Parathyroid adenoma (tissue), 2 donors: ENCODE measurements at regions not wholly inside any gene's neighbourhood (a gene's known extent, or its start where the extent isn't known, plus 50 kb on each side); places are given as distances from the start of the nearest gene placed in this dataset.
"Not testable (repeated sequence)": the region's sequence is repeated elsewhere in the genome, so short reads cannot be mapped to it uniquely, and the experiment has no call there.

Source experiments
- H2AFZ ChIP-seq: fragments of 300-600 bp; sonication (generic); one replicate; pipeline ENCODE4 v1.7.0; 2017; ENCODE audit warnings: antibody characterized with exemption, mild to moderate bottlenecking
- H3K27ac ChIP-seq: fragments of 300-600 bp; sonication (generic); one replicate; pipeline ENCODE4 v1.7.0; 2017
- H3K27me3 ChIP-seq: fragments of 300-600 bp; sonication (generic); one replicate; pipeline ENCODE4 v1.7.0; 2017; ENCODE audit warnings: low read length; ENCODE audit not compliant: control insufficient read depth, insufficient read depth
- H3K36me3 ChIP-seq: fragments of 300-600 bp; sonication (generic); one replicate; pipeline ENCODE4 v1.7.0; 2017; ENCODE audit warnings: low read length; ENCODE audit not compliant: control insufficient read depth, insufficient read depth
- H3K4me1 ChIP-seq: fragments of 300-600 bp; sonication (generic); one replicate; pipeline ENCODE4 v1.7.0; 2017; ENCODE audit warnings: control low read depth
- H3K4me2 ChIP-seq: fragments of 300-600 bp; sonication (generic); one replicate; pipeline ENCODE4 v1.7.0; 2017; ENCODE audit warnings: low read length
- H3K4me3 ChIP-seq: fragments of 300-600 bp; sonication (generic); one replicate; pipeline ENCODE4 v1.7.0; 2017; ENCODE audit warnings: low read depth, low read length
- H3K79me2 ChIP-seq: fragments of 300-600 bp; sonication (generic); one replicate; pipeline ENCODE4 v1.7.0; 2017; ENCODE audit warnings: control low read depth
- H3K9ac ChIP-seq: fragments of 300-600 bp; sonication (generic); one replicate; pipeline ENCODE4 v1.7.0; 2017; ENCODE audit warnings: mild to moderate bottlenecking
- H3K9me3 ChIP-seq: fragments of 300-600 bp; sonication (generic); one replicate; pipeline ENCODE4 v1.7.0; 2017; ENCODE audit warnings: low read length; ENCODE audit not compliant: control insufficient read depth
- TF ChIP-seq, protein P1 (sequence below): fragments of 300-600 bp; sonication (generic); IDR thresholded peaks from one replicate; pipeline ENCODE4 v1.7.0; 2017; ENCODE audit warnings: antibody characterized with exemption, mild to moderate bottlenecking
- donor health status: primary hyperparathyroidism.

DNA sequence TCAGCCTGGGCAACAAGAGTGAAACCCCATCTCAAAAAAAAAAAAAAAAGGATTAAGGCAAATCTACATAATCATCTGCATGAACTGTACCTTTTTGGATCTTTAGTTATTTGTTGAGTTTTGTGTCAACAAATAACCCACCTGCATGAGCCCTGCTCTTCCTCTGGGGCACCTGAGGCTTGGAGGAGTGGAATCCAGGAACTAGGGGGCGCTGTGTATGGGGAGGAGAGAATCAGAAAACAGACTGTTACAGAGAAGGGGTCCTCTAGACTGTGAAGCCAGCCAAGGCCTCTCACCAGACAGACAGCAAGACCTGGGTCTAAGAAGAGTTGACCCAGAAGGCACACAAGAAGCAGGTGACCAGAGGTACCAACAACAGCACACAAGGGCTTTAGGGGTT, 682.8 kb upstream of the NRP1 start:
- Histone ChIP-seq H3K4me1 (no peaks in the 10 kb centered on the region), H3K4me2 (no peak overlapping the region), H3K27me3 (no peaks in the 10 kb centered on the region), H3K9ac (no peak overlapping the region), H3K9me3 (no peaks in the 10 kb centered on the region), H3K36me3 (no peaks in the 10 kb centered on the region), H3K27ac (no peak overlapping the region), H2AFZ (no peak overlapping the region), H3K79me2 (no peaks in the 10 kb centered on the region), H3K4me3 (no peak overlapping the region)
- TF ChIP-seq, protein P1, sequence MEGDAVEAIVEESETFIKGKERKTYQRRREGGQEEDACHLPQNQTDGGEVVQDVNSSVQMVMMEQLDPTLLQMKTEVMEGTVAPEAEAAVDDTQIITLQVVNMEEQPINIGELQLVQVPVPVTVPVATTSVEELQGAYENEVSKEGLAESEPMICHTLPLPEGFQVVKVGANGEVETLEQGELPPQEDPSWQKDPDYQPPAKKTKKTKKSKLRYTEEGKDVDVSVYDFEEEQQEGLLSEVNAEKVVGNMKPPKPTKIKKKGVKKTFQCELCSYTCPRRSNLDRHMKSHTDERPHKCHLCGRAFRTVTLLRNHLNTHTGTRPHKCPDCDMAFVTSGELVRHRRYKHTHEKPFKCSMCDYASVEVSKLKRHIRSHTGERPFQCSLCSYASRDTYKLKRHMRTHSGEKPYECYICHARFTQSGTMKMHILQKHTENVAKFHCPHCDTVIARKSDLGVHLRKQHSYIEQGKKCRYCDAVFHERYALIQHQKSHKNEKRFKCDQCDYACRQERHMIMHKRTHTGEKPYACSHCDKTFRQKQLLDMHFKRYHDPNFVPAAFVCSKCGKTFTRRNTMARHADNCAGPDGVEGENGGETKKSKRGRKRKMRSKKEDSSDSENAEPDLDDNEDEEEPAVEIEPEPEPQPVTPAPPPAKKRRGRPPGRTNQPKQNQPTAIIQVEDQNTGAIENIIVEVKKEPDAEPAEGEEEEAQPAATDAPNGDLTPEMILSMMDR = no peak

DNA sequence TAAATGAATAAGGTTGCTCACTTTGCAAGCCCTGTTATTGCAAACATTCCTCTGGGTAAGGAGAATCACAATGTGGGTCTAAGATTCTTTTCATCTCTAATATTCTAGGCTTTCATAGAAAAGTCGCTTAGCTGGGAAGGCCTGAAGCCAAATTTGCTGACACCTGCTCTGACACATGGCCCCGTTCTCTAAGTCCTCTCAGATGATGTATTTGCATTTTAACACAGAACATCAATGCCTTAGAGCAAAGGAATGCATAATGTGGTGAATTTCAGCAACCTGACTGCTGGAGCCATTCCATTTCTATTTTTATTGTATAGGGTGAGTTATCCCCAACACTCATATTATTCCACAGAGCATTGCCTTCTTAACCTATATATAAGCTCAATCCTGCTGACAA, 682.1 kb upstream of the NRP1 start:
- H3K4me3 ChIP-seq = no peak overlapping the region
- TF ChIP-seq, protein P1 = no peak
- no peaks in the 10 kb centered on the region for H3K9me3 ChIP-seq
- H2AFZ ChIP-seq = no peak overlapping the region
- H3K27me3 ChIP-seq = no peaks in the 10 kb centered on the region
- H3K36me3 ChIP-seq = no peaks in the 10 kb centered on the region
- no peak overlapping the region for H3K27ac ChIP-seq
- no peaks in the 10 kb centered on the region for H3K4me1 ChIP-seq
- no peaks in the 10 kb centered on the region for H3K79me2 ChIP-seq
- no peak overlapping the region for H3K9ac ChIP-seq
- no peak overlapping the region for H3K4me2 ChIP-seq

DNA sequence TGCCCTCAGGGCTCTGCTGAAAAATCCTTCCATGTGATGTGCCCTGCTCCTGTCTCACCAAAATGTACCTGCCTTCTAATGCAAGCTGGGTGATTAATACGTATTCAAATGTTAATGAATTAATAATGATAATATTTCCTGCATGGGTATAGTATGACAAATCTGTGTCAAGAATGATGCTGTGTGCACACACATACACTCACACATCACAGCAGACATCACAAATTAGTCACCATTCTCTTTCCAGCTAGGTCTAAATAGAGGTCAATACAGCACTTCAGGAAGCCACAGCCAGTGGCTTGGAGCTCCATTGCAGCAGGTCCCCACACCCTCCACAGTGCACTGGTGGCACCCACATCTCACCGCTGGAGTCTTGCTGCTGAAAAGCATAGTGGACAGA, 681.2 kb upstream of the NRP1 start:
- Histone ChIP-seq H3K4me3 (no peak overlapping the region), H2AFZ (no peak overlapping the region), H3K4me2 (no peak overlapping the region), H3K36me3 (no peaks in the 10 kb centered on the region), H3K79me2 (no peaks in the 10 kb centered on the region), H3K9ac (no peak overlapping the region), H3K9me3 (no peaks in the 10 kb centered on the region), H3K27me3 (no peaks in the 10 kb centered on the region), H3K4me1 (no peaks in the 10 kb centered on the region), H3K27ac (no peak overlapping the region)
- TF ChIP-seq, protein P1 = no peak

DNA sequence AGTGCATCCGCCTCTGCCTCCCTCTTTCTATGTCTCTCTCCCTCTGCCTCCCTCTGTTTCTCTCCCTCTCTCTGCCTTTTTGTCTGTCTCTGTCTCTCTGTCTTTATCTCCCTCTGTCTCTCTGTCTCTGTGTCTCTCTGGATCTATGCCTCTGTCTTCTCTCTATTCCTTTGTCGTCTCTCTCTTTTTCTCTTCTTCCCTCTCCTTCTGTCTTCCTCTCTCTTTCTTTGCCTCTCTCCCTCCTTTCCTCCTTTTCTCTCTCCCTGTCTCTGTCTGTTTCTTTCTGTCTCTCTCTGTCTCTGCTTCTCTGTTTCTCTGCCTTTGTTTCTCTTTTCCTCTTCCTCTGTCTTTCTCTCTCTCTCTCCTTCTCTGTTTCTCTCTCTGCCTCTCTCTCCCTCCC, 678.8 kb upstream of the NRP1 start:
- no peak overlapping the region for H3K27ac ChIP-seq
- H3K27me3 ChIP-seq = no peaks in the 10 kb centered on the region
- H3K9ac ChIP-seq = no peak overlapping the region
- H2AFZ ChIP-seq = no peak overlapping the region
- no peaks in the 10 kb centered on the region for H3K36me3 ChIP-seq
- no peak overlapping the region for H3K4me2 ChIP-seq
- H3K9me3 ChIP-seq = no peaks in the 10 kb centered on the region
- H3K4me1 ChIP-seq = no peaks in the 10 kb centered on the region
- no peaks in the 10 kb centered on the region for H3K79me2 ChIP-seq
- TF ChIP-seq, protein P1 = no peak
- H3K4me3 ChIP-seq = no peak overlapping the region

DNA sequence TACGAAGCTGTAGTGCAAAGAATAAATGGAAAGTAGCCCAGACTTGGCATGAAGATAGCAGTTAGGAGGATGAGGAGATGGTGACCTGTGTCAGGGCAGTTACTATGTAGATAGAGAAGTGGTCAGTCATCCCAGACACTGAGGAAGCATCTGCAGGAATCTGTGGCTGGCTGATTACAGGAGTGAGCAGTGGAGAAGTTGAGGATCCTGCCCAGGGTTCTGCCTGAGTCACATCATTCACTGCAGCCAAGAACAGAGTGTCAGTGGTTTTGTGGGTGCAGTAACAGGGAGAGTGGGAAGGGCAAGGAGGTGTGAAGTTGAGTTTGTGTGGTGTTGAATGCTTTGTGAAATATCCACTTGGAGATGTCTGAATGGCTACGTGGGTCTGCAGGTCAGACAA, 676.4 kb upstream of the NRP1 start:
- Histone ChIP-seq H3K79me2 (no peaks in the 10 kb centered on the region), H3K9me3 (no peaks in the 10 kb centered on the region), H3K4me3 (no peak overlapping the region), H3K27ac (no peak overlapping the region), H2AFZ (no peak overlapping the region), H3K4me2 (no peak overlapping the region), H3K27me3 (no peaks in the 10 kb centered on the region), H3K9ac (no peak overlapping the region), H3K4me1 (no peaks in the 10 kb centered on the region), H3K36me3 (no peaks in the 10 kb centered on the region)
- TF ChIP-seq, protein P1 = no peak

DNA sequence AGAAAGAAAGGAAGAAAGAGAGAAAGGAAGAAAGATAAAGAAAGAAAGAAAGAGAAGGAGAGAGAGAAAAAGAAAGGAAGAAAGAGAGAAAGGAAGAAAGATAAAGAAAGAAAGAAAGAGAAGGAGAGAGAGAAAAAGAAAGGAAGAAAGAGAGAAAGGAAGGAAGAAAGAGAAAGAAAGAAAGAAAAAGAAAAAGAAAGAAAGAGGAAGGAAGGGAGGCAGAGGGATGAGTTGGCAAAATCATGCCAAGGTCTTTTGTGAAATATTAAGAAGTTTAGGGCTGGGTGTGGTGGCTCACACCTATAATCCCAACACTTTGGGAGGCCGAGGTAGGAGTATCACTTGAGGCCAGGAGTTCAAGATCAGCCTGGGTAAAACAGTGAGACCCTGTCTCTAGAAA, 675.8 kb upstream of the NRP1 start:
- not testable (repeated sequence) for H3K9me3 ChIP-seq, H3K4me3 ChIP-seq, H3K27me3 ChIP-seq, H3K79me2 ChIP-seq, H3K36me3 ChIP-seq, H3K4me2 ChIP-seq, H2AFZ ChIP-seq, H3K9ac ChIP-seq, H3K4me1 ChIP-seq, H3K27ac ChIP-seq
